Pancreas (tissue), 10 donors: ENCODE measurements at regions not wholly inside any gene's neighbourhood (a gene's known extent, or its start where the extent isn't known, plus 50 kb on each side); places are given as distances from the start of the nearest gene placed in this dataset.

Experiments used
- ATAC-seq, 4 donors: fragments of 200-7000 bp; cut with Tn5 transposase; one replicate each; pipeline versions ENCODE4 v1.8.0 to v1.9.1; 2020; ENCODE audit warnings: mild to moderate bottlenecking in 4 of 4, moderate library complexity in 4 of 4
- DNase-seq, 6 donors: peaks; one replicate each; pipeline ENCODE4 v3.0.0-alpha.2; 2020
- FAIRE-seq: peaks from 2 replicates; lab custom pipeline; 2012; peaks lifted over from hg19 to GRCh38; lab: Jason Lieb, UNC
- H3K27ac ChIP-seq, 4 donors: fragments of 200-600 bp; sonication (generic); 1 replicate in 3 of 4; 2 replicates in 1 of 4; pipeline versions ENCODE4 v1.5.0 to v1.8.0; 2020
- H3K27me3 ChIP-seq, 4 donors: fragments of 200-600 bp; one replicate each; pipeline ENCODE4 v1.8.0; 2021
- H3K36me3 ChIP-seq, 3 donors: fragments of 200-600 bp; sonication (generic) in 1 of 3; one replicate each; pipeline versions ENCODE4 v1.5.0 to v1.8.0; 2020 to 2021
- H3K4me1 ChIP-seq, 3 donors: fragments of 200-600 bp; one replicate each; pipeline ENCODE4 v1.8.0; 2021
- H3K4me3 ChIP-seq, 4 donors: fragments of 200-600 bp; sonication (generic) in 2 of 4; one replicate each; pipeline versions ENCODE4 v1.5.0 to v1.8.0; 2020 to 2021
- H3K9me3 ChIP-seq, 4 donors: fragments of 200-600 bp; one replicate each; pipeline ENCODE4 v1.8.0; 2021
- CTCF ChIP-seq, 4 donors: fragments of 200-600 bp; sonication (generic) in 3 of 4; IDR thresholded peaks; one replicate each; pipeline versions ENCODE4 v1.5.0 to v1.8.0; 2021; ENCODE audit warnings: antibody characterized with exemption in 4 of 4
- WGBS, 2 donors: extraction: QIAGEN DNeasy Blood & Tissue Kit; methylation state at CpG; one replicate each; pipeline ENCODE4 v1.1.7; 2013; 5-methylcytosine and 5-hydroxymethylcytosine counted together
- intact Hi-C, 3 donors: fragments of 100-400 bp; cut with DNase I; formaldehyde crosslinking; loops; one replicate each; pipeline versions ENCODE4 v1.11.1 to v1.14.2; 2022
- donor health status: healthy with polysubstance abuse.
- donor health status: DM: no; HTN: no; CAD: no; lungs with moderate emphysema.
- donor health status: DM: no; HTN: no; CAD: no.
- donor health status: control.
- donor health status: control.
- donor health status: Bipolar disorder and iron deficiency.
- donor health status: DM: yes; HTN: yes; CAD: no.
- donor health status: DM: no; HTN: no; CAD: no.
- donor health status: DM: no; HTN: no; CAD: no.
- donor health status: DM: yes; HTN: yes; CAD: no.

GRCh38 chr7:131188367-131189339, 139.0 kb upstream of the MKLN1 start:
- no peaks in the 10 kb centered on the region for H3K4me1 ChIP-seq
- ATAC-seq (peak in 3 of 4 donors; percentile 47 to 77 (median 70)), DNase-seq (peak in 2 of 6 donors; percentile 3 to 20), FAIRE-seq (no peak)
- no peak overlapping the region for H3K4me3 ChIP-seq
- intact Hi-C loops, result no loop called here
- no peak for TF ChIP-seq CTCF (IDR thresholded peaks at IDR 0.05)
- 82 to 85% methylated on average over 8 of the region's 8 CpGs for whole genome bisulfite sequencing, 2 donors
- H3K27ac ChIP-seq, result no peak overlapping the region
- H3K36me3 ChIP-seq, result no peaks in the 10 kb centered on the region
- no peaks in the 10 kb centered on the region for H3K9me3 ChIP-seq
- no peaks in the 10 kb centered on the region for H3K27me3 ChIP-seq

- H3K4me1 ChIP-seq, result no peaks in the 10 kb centered on the region
- ATAC-seq (no peak), FAIRE-seq (no peak), DNase-seq (no peak)
- no peaks in the 10 kb centered on the region for H3K36me3 ChIP-seq
- TF ChIP-seq CTCF (IDR thresholded peaks at IDR 0.05), result no peak
- H3K9me3 ChIP-seq, result no peaks in the 10 kb centered on the region
- no peak overlapping the region for H3K27ac ChIP-seq
- H3K4me3 ChIP-seq, result no peak overlapping the region
- no peaks in the 10 kb centered on the region for H3K27me3 ChIP-seq
- intact Hi-C loops, result no loop called here
- 69 to 78% methylated on average over 5 of the region's 5 CpGs for WGBS, 2 donors
Measured at GRCh38 chr7:131189488-131189887, 138.2 kb upstream of the MKLN1 start.

GRCh38 chr7:131190146-131190545, 137.5 kb upstream of the MKLN1 start:
- intact Hi-C loops, result no loop called here
- DNase-seq, result no peak

GRCh38 chr7:131190581-131190980, 137.1 kb upstream of the MKLN1 start:
- intact Hi-C loops, result no loop called here
- TF ChIP-seq CTCF (IDR thresholded peaks at IDR 0.05), result no peak
- H3K36me3 ChIP-seq, result no peaks in the 10 kb centered on the region
- ATAC-seq, result no peak
- no peak overlapping the region for H3K27ac ChIP-seq
- no peaks in the 10 kb centered on the region for H3K27me3 ChIP-seq
- 76 to 88% methylated on average over 1 of the region's 1 CpG for WGBS, 2 donors
- no peak for DNase-seq
- FAIRE-seq, result no peak
- no peaks in the 10 kb centered on the region for H3K9me3 ChIP-seq
- H3K4me3 ChIP-seq, result no peak overlapping the region
- H3K4me1 ChIP-seq, result no peaks in the 10 kb centered on the region

More at GRCh38 chr7:131190146-131190545, 137.5 kb upstream of the MKLN1 start:
- no peaks in the 10 kb centered on the region for H3K36me3 ChIP-seq
- FAIRE-seq, result no peak
- 28 to 30% methylated on average over 2 of the region's 2 CpGs for WGBS, 2 donors
- no peaks in the 10 kb centered on the region for H3K27me3 ChIP-seq
- H3K9me3 ChIP-seq, result no peaks in the 10 kb centered on the region
- no peak overlapping the region for H3K27ac ChIP-seq
- ATAC-seq, result no peak
- no peak overlapping the region for H3K4me3 ChIP-seq
- TF ChIP-seq CTCF (IDR thresholded peaks at IDR 0.05), result no peak
- no peaks in the 10 kb centered on the region for H3K4me1 ChIP-seq
